ENCODE measurements at regions not wholly inside any gene's neighbourhood (a gene's known extent, or its start where the extent isn't known, plus 50 kb on each side); places are given as distances from the start of the nearest gene placed in this dataset.

DNA sequence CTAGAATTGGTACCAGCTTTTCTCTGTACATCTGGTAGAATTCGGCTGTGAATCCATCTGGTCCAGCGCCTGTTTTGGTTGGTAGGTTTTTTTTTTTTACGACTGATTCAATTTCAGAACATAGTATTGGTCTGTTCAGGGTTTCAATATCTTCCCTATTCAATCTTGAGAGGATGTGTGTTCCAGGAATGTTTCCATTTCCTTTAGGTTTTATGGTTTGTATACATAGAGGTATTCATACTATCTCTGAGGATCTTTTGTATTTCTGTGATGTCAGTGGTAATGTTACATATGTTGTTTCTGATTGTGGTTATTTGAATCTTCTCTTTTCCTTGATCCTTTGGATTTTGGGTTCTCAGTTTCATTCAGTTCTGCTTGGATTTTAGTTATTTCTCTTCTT lies 172.1 kb upstream of the ITGA4 start:
- no peak for ATAC-seq
- peaks cover 0 to 2% (median 0%) of the 10 kb centered on the region in 9 donors for H3K27me3 ChIP-seq
- H3K27ac ChIP-seq = no peak overlapping the region
- intact Hi-C loops (cut with DNase I) = no loop called here
- H3K4me1 ChIP-seq = no peaks in the 10 kb centered on the region
- no peaks in the 10 kb centered on the region for H3K36me3 ChIP-seq
- TF ChIP-seq POLR2A (IDR thresholded peaks at IDR 0.05) = no peak
- TF ChIP-seq, protein P1, sequence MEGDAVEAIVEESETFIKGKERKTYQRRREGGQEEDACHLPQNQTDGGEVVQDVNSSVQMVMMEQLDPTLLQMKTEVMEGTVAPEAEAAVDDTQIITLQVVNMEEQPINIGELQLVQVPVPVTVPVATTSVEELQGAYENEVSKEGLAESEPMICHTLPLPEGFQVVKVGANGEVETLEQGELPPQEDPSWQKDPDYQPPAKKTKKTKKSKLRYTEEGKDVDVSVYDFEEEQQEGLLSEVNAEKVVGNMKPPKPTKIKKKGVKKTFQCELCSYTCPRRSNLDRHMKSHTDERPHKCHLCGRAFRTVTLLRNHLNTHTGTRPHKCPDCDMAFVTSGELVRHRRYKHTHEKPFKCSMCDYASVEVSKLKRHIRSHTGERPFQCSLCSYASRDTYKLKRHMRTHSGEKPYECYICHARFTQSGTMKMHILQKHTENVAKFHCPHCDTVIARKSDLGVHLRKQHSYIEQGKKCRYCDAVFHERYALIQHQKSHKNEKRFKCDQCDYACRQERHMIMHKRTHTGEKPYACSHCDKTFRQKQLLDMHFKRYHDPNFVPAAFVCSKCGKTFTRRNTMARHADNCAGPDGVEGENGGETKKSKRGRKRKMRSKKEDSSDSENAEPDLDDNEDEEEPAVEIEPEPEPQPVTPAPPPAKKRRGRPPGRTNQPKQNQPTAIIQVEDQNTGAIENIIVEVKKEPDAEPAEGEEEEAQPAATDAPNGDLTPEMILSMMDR (IDR thresholded peaks at IDR 0.05) = no peak
- no peaks in the 10 kb centered on the region for H3K9me3 ChIP-seq
- 31 to 86% (median 68%) methylated on average over 3 of the region's 3 CpGs for WGBS, 4 donors
- H3K4me3 ChIP-seq = no peak overlapping the region
- DNase-seq = no peak

- Histone ChIP-seq H3K4me1 (no peaks in the 10 kb centered on the region), H3K27me3 (peaks cover 0 to 2% (median 0%) of the 10 kb centered on the region in 9 donors), H3K36me3 (no peaks in the 10 kb centered on the region), H3K27ac (no peak overlapping the region), H3K4me3 (no peak overlapping the region), H3K9me3 (peaks cover 0 to 1% (median 0%) of the 10 kb centered on the region in 12 donors)
- intact Hi-C loops (cut with DNase I) = no loop called here
- DNase-seq (no peak), ATAC-seq (no peak)
- TF ChIP-seq, protein P1 (IDR thresholded peaks at IDR 0.05) = no peak
- no peak for TF ChIP-seq POLR2A (IDR thresholded peaks at IDR 0.05)
- WGBS, 4 donors = 91 to 95% (median 94%) methylated on average over 3 of the region's 3 CpGs
These were observed 167.5 kb upstream of the ITGA4 start for GRCh38 chr2:181289698-181290097.

GRCh38 chr2:181290182-181290581 lies 167.0 kb upstream of the ITGA4 start:
- Histone ChIP-seq H3K9me3 (peaks cover 0 to 6% (median 0%) of the 10 kb centered on the region in 12 donors), H3K4me3 (no peak overlapping the region), H3K4me1 (no peaks in the 10 kb centered on the region), H3K27ac (no peak overlapping the region), H3K36me3 (no peaks in the 10 kb centered on the region), H3K27me3 (peaks cover 0 to 2% (median 0%) of the 10 kb centered on the region in 9 donors)
- intact Hi-C loops (cut with DNase I) = no loop called here
- TF ChIP-seq, protein P1 (IDR thresholded peaks at IDR 0.05) = no peak
- TF ChIP-seq POLR2A (IDR thresholded peaks at IDR 0.05) = no peak
- DNase-seq = no peak
- no peak for ATAC-seq
- 81 to 92% (median 85%) methylated on average over 1 of the region's 1 CpG for WGBS, 4 donors

DNA sequence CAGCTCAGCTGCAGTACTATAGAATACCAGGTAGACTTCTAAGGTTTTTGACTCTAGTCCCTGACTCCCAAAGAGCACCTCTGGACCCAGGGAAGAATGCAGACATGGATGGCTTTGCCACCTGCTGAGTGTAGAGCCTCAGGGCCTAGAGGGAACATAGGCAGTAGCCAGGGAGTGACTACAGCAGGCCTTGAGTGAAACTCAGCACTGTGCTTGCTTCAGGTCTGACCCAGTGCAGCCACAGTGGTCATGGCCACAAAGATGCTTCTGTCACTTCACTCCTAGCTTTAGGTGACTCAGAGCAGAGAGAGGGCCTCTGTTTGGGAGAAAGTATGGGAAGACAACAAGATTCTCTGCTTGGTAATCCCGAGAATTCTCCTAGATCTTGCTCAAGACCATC lies 162.2 kb upstream of the ITGA4 start:
- Histone ChIP-seq H3K27ac (no peak overlapping the region), H3K4me3 (no peak overlapping the region), H3K36me3 (no peaks in the 10 kb centered on the region), H3K9me3 (peaks cover 0 to 31% (median 9%) of the 10 kb centered on the region in 12 donors), H3K4me1 (no peaks in the 10 kb centered on the region), H3K27me3 (no peaks in the 10 kb centered on the region)
- DNase-seq (no peak), ATAC-seq (no peak)
- intact Hi-C loops (cut with DNase I) = no loop called here
- TF ChIP-seq, protein P1 (IDR thresholded peaks at IDR 0.05) = no peak
- no peak for TF ChIP-seq POLR2A (IDR thresholded peaks at IDR 0.05)
- WGBS, 4 donors = 53 to 92% (median 74%) methylated on average over 1 of the region's 1 CpG

All from heart left ventricle (tissue), 16 donors.